HCT116 (cell line): ENCODE measurements at regions not wholly inside any gene's neighbourhood (a gene's known extent, or its start where the extent isn't known, plus 50 kb on each side); places are given as distances from the start of the nearest gene placed in this dataset.

ENCODE experiments used
- ATF3 ChIP-seq: IDR thresholded peaks from 2 replicates; pipeline ENCODE4 v1.6.1; 2012
- CTCF ChIP-seq, 3 experiments: fragments of 200-600 bp in 1 of 3; sonication (generic) in 1 of 3; IDR thresholded peaks in 2 of 3; conservative IDR thresholded peaks in 1 of 3; 2 replicates each; pipeline ENCODE4 v1.5.1; 2012 to 2017; ENCODE audit warnings: low read depth in 2 of 3, low read length in 2 of 3, antibody characterized with exemption in 1 of 3, borderline replicate concordance in 1 of 3, control low read depth in 1 of 3, mild to moderate bottlenecking in 1 of 3, mixed read lengths in 1 of 3, mixed run types in 1 of 3, moderate library complexity in 1 of 3; ENCODE audit not compliant: insufficient read depth in 1 of 3
- EGR1 ChIP-seq: IDR thresholded peaks from 2 replicates; pipeline ENCODE4 v1.6.1; 2012; ENCODE audit warnings: low read depth
- EZH2 ChIP-seq: fragments of 200-600 bp; sonication (generic); IDR thresholded peaks from 2 replicates; pipeline ENCODE4 v1.6.1; 2017; ENCODE audit warnings: antibody characterized with exemption, mixed run types
- MAX ChIP-seq: IDR thresholded peaks from 2 replicates; pipeline ENCODE4 v1.6.1; 2012
- POLR2A ChIP-seq: IDR thresholded peaks from 2 replicates; pipeline ENCODE4 v1.7.0; 2011; ENCODE audit warnings: borderline replicate concordance; ENCODE audit not compliant: insufficient read depth, insufficient read length; ENCODE audit errors: extremely low read depth
- POLR2AphosphoS5 ChIP-seq: IDR thresholded peaks from 2 replicates; pipeline ENCODE4 v1.6.1; 2011; ENCODE audit warnings: mild to moderate bottlenecking, low read depth, low read length, moderate library complexity
- REST ChIP-seq: IDR thresholded peaks from 2 replicates; pipeline ENCODE4 v1.6.1; 2012; ENCODE audit warnings: low read depth
- SP1 ChIP-seq: IDR thresholded peaks from 2 replicates; pipeline ENCODE4 v1.6.1; 2012; ENCODE audit warnings: low read depth
- TCF7L2 ChIP-seq: IDR thresholded peaks from 2 replicates; pipeline ENCODE4 v1.7.0; 2011; ENCODE audit warnings: borderline replicate concordance, inconsistent platforms; ENCODE audit not compliant: insufficient read depth, insufficient read length; ENCODE audit errors: extremely low read depth
- YY1 ChIP-seq: IDR thresholded peaks from 2 replicates; pipeline ENCODE4 v1.6.1; 2011; ENCODE audit warnings: low read length, low read depth, moderate library complexity, mild to moderate bottlenecking; ENCODE audit not compliant: insufficient replicate concordance; ENCODE audit errors: extremely low read depth
- ZFX ChIP-seq: fragments of 450-650 bp; IDR thresholded peaks from 2 replicates; pipeline ENCODE4 v1.6.1; 2017

GRCh38 chr9:85290019-85290418 lies 451.7 kb downstream of the AGTPBP1 start:
- TF ChIP-seq CTCF (IDR thresholded peaks at IDR 0.05 in 2 of 3, conservative IDR thresholded peaks at IDR 0.05 in 1 of 3; ENCODE audit: borderline replicate concordance in 1 of 3, insufficient read depth in 1 of 3, low read depth in 2 of 3, low read length in 2 of 3) (no peak), REST (no peak), POLR2AphosphoS5 (no peak), YY1 (no peak), EGR1 (no peak), POLR2A (no peak), ZFX (no peak), TCF7L2 (no peak), MAX (no peak), EZH2 (no peak), ATF3 (no peak), SP1 (no peak)
